ENCODE measurements at regions not wholly inside any gene's neighbourhood (a gene's known extent, or its start where the extent isn't known, plus 50 kb on each side); places are given as distances from the start of the nearest gene placed in this dataset.

DNA sequence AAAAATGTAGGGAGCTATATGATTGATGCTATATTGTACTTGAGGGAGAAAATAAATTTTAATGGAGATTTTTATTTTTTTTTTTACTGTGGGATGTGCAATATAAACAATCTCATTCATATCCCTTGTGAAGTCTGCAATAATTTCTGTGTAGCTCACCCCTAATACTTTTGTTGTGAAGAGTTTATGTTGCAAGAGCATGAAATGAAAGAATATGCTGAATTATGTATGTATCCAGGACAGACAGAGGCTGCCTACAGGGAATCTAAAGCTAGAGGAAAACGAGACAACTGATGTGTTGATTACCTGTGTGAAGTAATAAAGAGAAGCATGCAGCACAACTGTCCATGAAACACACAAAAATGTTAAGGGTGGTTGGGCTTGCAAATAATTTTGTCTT, 643.3 kb downstream of the DCDC2C start:
- TF ChIP-seq, protein P1, sequence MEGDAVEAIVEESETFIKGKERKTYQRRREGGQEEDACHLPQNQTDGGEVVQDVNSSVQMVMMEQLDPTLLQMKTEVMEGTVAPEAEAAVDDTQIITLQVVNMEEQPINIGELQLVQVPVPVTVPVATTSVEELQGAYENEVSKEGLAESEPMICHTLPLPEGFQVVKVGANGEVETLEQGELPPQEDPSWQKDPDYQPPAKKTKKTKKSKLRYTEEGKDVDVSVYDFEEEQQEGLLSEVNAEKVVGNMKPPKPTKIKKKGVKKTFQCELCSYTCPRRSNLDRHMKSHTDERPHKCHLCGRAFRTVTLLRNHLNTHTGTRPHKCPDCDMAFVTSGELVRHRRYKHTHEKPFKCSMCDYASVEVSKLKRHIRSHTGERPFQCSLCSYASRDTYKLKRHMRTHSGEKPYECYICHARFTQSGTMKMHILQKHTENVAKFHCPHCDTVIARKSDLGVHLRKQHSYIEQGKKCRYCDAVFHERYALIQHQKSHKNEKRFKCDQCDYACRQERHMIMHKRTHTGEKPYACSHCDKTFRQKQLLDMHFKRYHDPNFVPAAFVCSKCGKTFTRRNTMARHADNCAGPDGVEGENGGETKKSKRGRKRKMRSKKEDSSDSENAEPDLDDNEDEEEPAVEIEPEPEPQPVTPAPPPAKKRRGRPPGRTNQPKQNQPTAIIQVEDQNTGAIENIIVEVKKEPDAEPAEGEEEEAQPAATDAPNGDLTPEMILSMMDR (IDR thresholded peaks at IDR 0.05): no peak
- TF ChIP-seq EZH2 (IDR thresholded peaks at IDR 0.05) (no peak), EZH2phosphoT487 (IDR thresholded peaks at IDR 0.05) (no peak)

Data from neural progenitor cell (in vitro differentiated cells).